ENCODE measurements at regions not wholly inside any gene's neighbourhood (a gene's known extent, or its start where the extent isn't known, plus 50 kb on each side); places are given as distances from the start of the nearest gene placed in this dataset.

- no peaks in the 10 kb centered on the region for H3K9me3 ChIP-seq (replicated peaks in 1 of 3)
- peaks cover 0 to 7% of the 10 kb centered on the region in 2 donors for H3K4me1 ChIP-seq (replicated peaks in 1 of 2)
- 79 to 94% (median 84%) methylated on average over 3 of the region's 3 CpGs for WGBS, 4 donors
- H3K27me3 ChIP-seq: no peaks in the 10 kb centered on the region
- no peak for DNase-seq
- H3K27ac ChIP-seq: no peak overlapping the region
- intact Hi-C loops (cut with DNase I): no loop called here
- no peaks in the 10 kb centered on the region for H3K36me3 ChIP-seq (replicated peaks in 1 of 2)
- no peak overlapping the region for H3K4me3 ChIP-seq
- no peak for TF ChIP-seq POLR2A (IDR thresholded peaks at IDR 0.05)
- TF ChIP-seq CTCF (IDR thresholded peaks at IDR 0.05): no peak
These were observed 418.5 kb downstream of the NSUN3 start for GRCh38 chr3:94481226-94481898.

- no peak for TF ChIP-seq POLR2A (IDR thresholded peaks at IDR 0.05)
- TF ChIP-seq CTCF (IDR thresholded peaks at IDR 0.05): no peak
- no peak overlapping the region for H3K4me3 ChIP-seq
- no peaks in the 10 kb centered on the region for H3K36me3 ChIP-seq (replicated peaks in 1 of 2)
- H3K27ac ChIP-seq: no peak overlapping the region
- no peaks in the 10 kb centered on the region for H3K27me3 ChIP-seq
- WGBS, 4 donors: 54 to 67% (median 56%) methylated on average over 3 of the region's 3 CpGs
- H3K9me3 ChIP-seq (replicated peaks in 1 of 3): no peaks in the 10 kb centered on the region
- peaks cover 0 to 7% of the 10 kb centered on the region in 2 donors for H3K4me1 ChIP-seq (replicated peaks in 1 of 2)
- no peak for DNase-seq
- intact Hi-C loops (cut with DNase I): no loop called here
These were observed 419.8 kb downstream of the NSUN3 start for GRCh38 chr3:94482686-94483085.

GRCh38 chr3:94483403-94483802 lies 420.5 kb downstream of the NSUN3 start:
- Histone ChIP-seq H3K27ac (no peak overlapping the region), H3K36me3 (replicated peaks in 1 of 2) (no peaks in the 10 kb centered on the region), H3K4me3 (no peak overlapping the region), H3K9me3 (replicated peaks in 1 of 3) (no peaks in the 10 kb centered on the region), H3K27me3 (no peaks in the 10 kb centered on the region), H3K4me1 (replicated peaks in 1 of 2) (peaks cover 0 to 7% of the 10 kb centered on the region in 2 donors)
- intact Hi-C loops (cut with DNase I): no loop called here
- WGBS, 4 donors: 23 to 33% (median 28%) methylated on average over 2 of the region's 2 CpGs
- no peak for DNase-seq
- no peak for TF ChIP-seq POLR2A (IDR thresholded peaks at IDR 0.05)
- no peak for TF ChIP-seq CTCF (IDR thresholded peaks at IDR 0.05)

GRCh38 chr3:94494992-94495391 lies 432.1 kb downstream of the NSUN3 start:
- Histone ChIP-seq H3K27me3 (no peaks in the 10 kb centered on the region), H3K4me3 (no peak overlapping the region), H3K4me1 (replicated peaks in 1 of 2) (no peaks in the 10 kb centered on the region), H3K36me3 (replicated peaks in 1 of 2) (no peaks in the 10 kb centered on the region), H3K9me3 (replicated peaks in 1 of 3) (no peaks in the 10 kb centered on the region), H3K27ac (no peak overlapping the region)
- no peak for DNase-seq
- TF ChIP-seq CTCF (IDR thresholded peaks at IDR 0.05) (no peak), POLR2A (IDR thresholded peaks at IDR 0.05) (no peak)
- intact Hi-C loops (cut with DNase I): no loop called here
